Breast epithelium (tissue), 3 donors: ENCODE measurements at regions not wholly inside any gene's neighbourhood (a gene's known extent, or its start where the extent isn't known, plus 50 kb on each side); places are given as distances from the start of the nearest gene placed in this dataset.

Source experiments
- CTCF ChIP-seq, 3 donors: fragments of 450-650 bp; IDR thresholded peaks; one replicate each; pipeline ENCODE4 v1.5.1; 2016 to 2017; ENCODE audit warnings: antibody characterized with exemption in 3 of 3, mild to moderate bottlenecking in 3 of 3, moderate library complexity in 3 of 3
- POLR2A ChIP-seq: fragments of 450-650 bp; IDR thresholded peaks from one replicate; pipeline ENCODE4 v1.6.1; 2016; ENCODE audit warnings: antibody characterized with exemption, mild to moderate bottlenecking, moderate library complexity

GRCh38 chr3:107982165-107982564, 108.7 kb downstream of the CD47 start:
- TF ChIP-seq POLR2A: no peak
- no peak for TF ChIP-seq CTCF (IDR thresholded peaks at IDR 0.05)
